Activated gamma-delta T cell (primary cell): ENCODE measurements at regions not wholly inside any gene's neighbourhood (a gene's known extent, or its start where the extent isn't known, plus 50 kb on each side); places are given as distances from the start of the nearest gene placed in this dataset.
"Not testable (repeated sequence)": the region's sequence is repeated elsewhere in the genome, so short reads cannot be mapped to it uniquely, and the experiment has no call there.

Source experiments
- DNase-seq: peaks from one replicate; lab custom pipeline; 2025; lab: John Stamatoyannopoulos, UW

- DNase-seq, result no peak
Measured at GRCh38 chr18:67007085-67007484, 403.2 kb upstream of the CDH19 start.

- DNase-seq, result no peak
Measured at GRCh38 chr18:67001052-67001451, 397.2 kb upstream of the CDH19 start.

GRCh38 chr18:66999003-66999402, 395.1 kb upstream of the CDH19 start:
- no peak for DNase-seq

GRCh38 chr18:66995270-66995669, 391.4 kb upstream of the CDH19 start:
- no peak for DNase-seq

- DNase-seq, result no peak
Measured at GRCh38 chr18:66994790-66995189, 390.9 kb upstream of the CDH19 start.

GRCh38 chr18:66993492-66993891, 389.6 kb upstream of the CDH19 start:
- no peak for DNase-seq

- DNase-seq, result no peak
Measured at GRCh38 chr18:66990909-66991308, 387.0 kb upstream of the CDH19 start.

GRCh38 chr18:66979009-66979408, 375.1 kb upstream of the CDH19 start:
- no peak for DNase-seq

GRCh38 chr18:66972681-66973080, 368.8 kb upstream of the CDH19 start:
- no peak for DNase-seq

- no peak for DNase-seq
Measured at GRCh38 chr18:66971960-66972359, 368.1 kb upstream of the CDH19 start.

- no peak for DNase-seq
Measured at GRCh38 chr18:66966171-66966570, 362.3 kb upstream of the CDH19 start.

GRCh38 chr18:66958309-66958708, 354.4 kb upstream of the CDH19 start:
- no peak for DNase-seq

- DNase-seq, result no peak
Measured at GRCh38 chr18:66951750-66952149, 347.9 kb upstream of the CDH19 start.

- no peak for DNase-seq
Measured at GRCh38 chr18:66949419-66949818, 345.5 kb upstream of the CDH19 start.

GRCh38 chr18:66937546-66937945, 333.7 kb upstream of the CDH19 start:
- DNase-seq, result no peak

GRCh38 chr18:66931010-66931409, 327.1 kb upstream of the CDH19 start:
- no peak for DNase-seq

GRCh38 chr18:66916834-66917233, 312.9 kb upstream of the CDH19 start:
- no peak for DNase-seq

GRCh38 chr18:66900837-66901236, 296.9 kb upstream of the CDH19 start:
- no peak for DNase-seq

- DNase-seq, result no peak
Measured at GRCh38 chr18:66895631-66896030, 291.7 kb upstream of the CDH19 start.

GRCh38 chr18:66894851-66895250, 291.0 kb upstream of the CDH19 start:
- DNase-seq, result no peak

- DNase-seq, result not testable (repeated sequence)
Measured at GRCh38 chr18:66892388-66892787, 288.5 kb upstream of the CDH19 start.

- no peak for DNase-seq
Measured at GRCh38 chr18:66874812-66875474, 271.1 kb upstream of the CDH19 start.

GRCh38 chr18:66874375-66874774, 270.5 kb upstream of the CDH19 start:
- DNase-seq, result no peak

- DNase-seq, result no peak
Measured at GRCh38 chr18:66873899-66874298, 270.0 kb upstream of the CDH19 start.
